A549 (cell line): ENCODE measurements at regions not wholly inside any gene's neighbourhood (a gene's known extent, or its start where the extent isn't known, plus 50 kb on each side); places are given as distances from the start of the nearest gene placed in this dataset.
A peak's percentile ranks its signal among the peaks of the same experiment; 100 is the strongest.

Source experiments
- ATAC-seq, 2 experiments: fragments of 200-7000 bp in 1 of 2; fragments of >200 bp in 1 of 2; cut with Nextera tagmentation in 1 of 2; cut with Tn5 transposase in 1 of 2; 3 replicates each; pipeline versions ENCODE4 v1.8.0 to v1.9.1; 2018 to 2020; ENCODE audit warnings: mild to moderate bottlenecking in 1 of 2, moderate library complexity in 1 of 2
- CTCF ChIA-PET: fragments of 300-600 bp; sonication (Branson Sonifier 250); formaldehyde crosslinking; extraction: SDS; loops from one replicate; lab custom pipeline; 2021; ENCODE audit warnings: antibody characterized with exemption, inconsistent platforms; lab: Yijun Ruan, JAX
- POLR2A ChIA-PET: fragments of 350-600 bp; formaldehyde crosslinking; extraction: SDS; loops from one replicate; lab custom pipeline; 2021; ENCODE audit warnings: antibody characterized with exemption, inconsistent platforms; lab: Yijun Ruan, JAX
- DNase-seq, 2 experiments: peaks; one replicate each; pipeline versions ENCODE4 v3.0.0 to v3.0.0-alpha.2; 2011 to 2016; ENCODE audit warnings: low read depth in 1 of 2, low spot score in 1 of 2
- FAIRE-seq: peaks from 2 replicates; lab custom pipeline; 2011; peaks lifted over from hg19 to GRCh38; lab: Jason Lieb, UNC
- H3K27ac ChIP-seq, 2 experiments: fragments of >200 bp; sonication (Bioruptor Twin); formaldehyde crosslinking; 3 replicates each; pipeline ENCODE4 v1.5.1; 2016 to 2017
- H3K4me1 ChIP-seq: fragments of >200 bp; sonication (Bioruptor Twin); formaldehyde crosslinking; 3 replicates; pipeline ENCODE4 v1.6.1; 2016
- H3K4me2 ChIP-seq: fragments of >200 bp; sonication (Bioruptor Twin); formaldehyde crosslinking; 3 replicates; pipeline ENCODE4 v1.6.1; 2016
- H3K4me3 ChIP-seq: fragments of >200 bp; sonication (Bioruptor Twin); formaldehyde crosslinking; 3 replicates; pipeline ENCODE4 v1.5.1; 2016
- H3K9me3 ChIP-seq: fragments of >200 bp; sonication (Bioruptor Twin); formaldehyde crosslinking; 3 replicates; pipeline ENCODE4 v1.6.1; 2016
- CHD2 ChIP-seq: fragments of 150-350 bp; IDR thresholded peaks from 2 replicates; pipeline ENCODE4 v1.6.1; 2014; ENCODE audit warnings: low read length; ENCODE audit not compliant: partially characterized antibody
- CHD4 ChIP-seq: fragments of 200-600 bp; sonication (generic); IDR thresholded peaks from 2 replicates; pipeline ENCODE4 v1.6.1; 2016; ENCODE audit warnings: antibody characterized with exemption, mild to moderate bottlenecking, borderline replicate concordance
- CTCF ChIP-seq: fragments of >200 bp; sonication (Bioruptor Twin); formaldehyde crosslinking; IDR thresholded peaks from 3 replicates; pipeline ENCODE4 v1.5.1; 2016
- EHF ChIP-seq: fragments of 250-450 bp; sonication (Bioruptor Pico); IDR thresholded peaks from 2 replicates; pipeline ENCODE4 v1.5.0; 2020; ENCODE audit warnings: mild to moderate bottlenecking
- ESRRA ChIP-seq: fragments of 150-350 bp; IDR thresholded peaks from 2 replicates; pipeline ENCODE4 v1.6.1; 2014; ENCODE audit warnings: mild to moderate bottlenecking, low read length, borderline replicate concordance
- FOSB ChIP-seq: fragments of 250-450 bp; sonication (Bioruptor Pico); IDR thresholded peaks from 2 replicates; pipeline ENCODE4 v1.5.0; 2020; ENCODE audit warnings: mild to moderate bottlenecking, moderate library complexity
- FOXS1 ChIP-seq: fragments of 250-450 bp; sonication (Bioruptor Pico); IDR thresholded peaks from 2 replicates; pipeline ENCODE4 v1.5.0; 2020; ENCODE audit warnings: mild to moderate bottlenecking, moderate library complexity
- HDAC2 ChIP-seq: fragments of 200-600 bp; sonication (generic); IDR thresholded peaks from 2 replicates; pipeline ENCODE4 v1.6.1; 2016
- HOXA7 ChIP-seq: fragments of 250-450 bp; sonication (Bioruptor Pico); IDR thresholded peaks from 2 replicates; pipeline ENCODE4 v1.5.0; 2020; ENCODE audit warnings: mild to moderate bottlenecking, moderate library complexity
- MAZ ChIP-seq: fragments of 150-350 bp; IDR thresholded peaks from 2 replicates; pipeline ENCODE4 v1.6.1; 2014; ENCODE audit warnings: antibody characterized with exemption, low read depth, low read length, borderline replicate concordance
- PHF8 ChIP-seq: fragments of 200-600 bp; sonication (generic); IDR thresholded peaks from 2 replicates; pipeline ENCODE4 v1.6.1; 2016; ENCODE audit warnings: low read depth, mild to moderate bottlenecking, antibody characterized with exemption, moderate library complexity, borderline replicate concordance
- POLR2A ChIP-seq: IDR thresholded peaks from 2 replicates; pipeline ENCODE4 v1.6.1; 2012; ENCODE audit warnings: mild to moderate bottlenecking, low read length
- POLR2AphosphoS2 ChIP-seq: conservative IDR thresholded peaks from 2 replicates; pipeline ENCODE4 v1.6.1; 2012; ENCODE audit warnings: low read length, improper control_type of control experiment, inconsistent platforms
- RARB ChIP-seq: fragments of 250-450 bp; sonication (Bioruptor Pico); IDR thresholded peaks from 2 replicates; pipeline ENCODE4 v1.8.0; 2021; ENCODE audit warnings: mild to moderate bottlenecking, moderate library complexity
- RCOR1 ChIP-seq: fragments of 150-350 bp; IDR thresholded peaks from 2 replicates; pipeline ENCODE4 v1.6.1; 2014; ENCODE audit warnings: antibody characterized with exemption, low read length, low read depth
- REST ChIP-seq: fragments of 200-600 bp; sonication (generic); IDR thresholded peaks from 2 replicates; pipeline ENCODE4 v1.6.1; 2016; ENCODE audit warnings: antibody characterized with exemption, mild to moderate bottlenecking, moderate library complexity
- RFX5 ChIP-seq: fragments of 450-650 bp; IDR thresholded peaks from 2 replicates; pipeline ENCODE4 v1.7.1; 2014; ENCODE audit warnings: antibody characterized with exemption, mild to moderate bottlenecking, moderate library complexity
- TP53 ChIP-seq: fragments of 250-450 bp; sonication (Bioruptor Pico); IDR thresholded peaks from 2 replicates; pipeline ENCODE4 v1.5.0; 2021; ENCODE audit warnings: mild to moderate bottlenecking, moderate library complexity
- ZC3H11A ChIP-seq: fragments of 450-650 bp; IDR thresholded peaks from 2 replicates; pipeline ENCODE4 v1.6.1; 2014; ENCODE audit warnings: antibody characterized with exemption, mild to moderate bottlenecking
- ZFP36 ChIP-seq: fragments of 450-650 bp; IDR thresholded peaks from 2 replicates; pipeline ENCODE4 v1.6.1; 2014; ENCODE audit warnings: borderline replicate concordance; ENCODE audit not compliant: partially characterized antibody
- ZSCAN20 ChIP-seq: fragments of 250-450 bp; sonication (Bioruptor Pico); IDR thresholded peaks from 2 replicates; pipeline ENCODE4 v1.8.0; 2022; ENCODE audit warnings: mild to moderate bottlenecking, moderate library complexity
- WGBS: methylation state at CpG from one replicate; pipeline ENCODE4 v1.1.6; 2017; ENCODE audit errors: missing lambda C conversion rate; 5-methylcytosine and 5-hydroxymethylcytosine counted together
- TF ChIP-seq, protein P1 (sequence below): fragments of 250-450 bp; sonication (Bioruptor Pico); IDR thresholded peaks from 2 replicates; pipeline ENCODE4 v1.5.0; 2021; ENCODE audit warnings: mild to moderate bottlenecking, moderate library complexity, borderline replicate concordance

GRCh38 chr2:181304011-181304844 is 153.0 kb upstream of the ITGA4 start:
- Histone ChIP-seq H3K27ac (no peak overlapping the region), H3K4me1 (0 out of 3 replicates have a peak, but pooled peaks cover 6% of the 10 kb centered on the region), H3K4me2 (no peak overlapping the region), H3K9me3 (no peaks in the 10 kb centered on the region), H3K4me3 (no peak overlapping the region)
- TF ChIP-seq HOXA7 (CRISPR knock-in tag): no peak
- no peak for TF ChIP-seq CTCF
- 39% methylated on average over 5 of the region's 5 CpGs for WGBS
- POLR2A ChIA-PET: no interaction called here
- CTCF ChIA-PET: no interaction called here
- no peak for DNase-seq
- no peak for ATAC-seq
- FAIRE-seq: no peak

- no peak for TF ChIP-seq FOXS1 (CRISPR knock-in tag)
- no peak for TF ChIP-seq RARB
- TF ChIP-seq HDAC2: no peak
- TF ChIP-seq TP53 (CRISPR knock-in tag): no peak
- TF ChIP-seq POLR2A: no peak
- TF ChIP-seq PHF8: no peak
- no peak for TF ChIP-seq REST
- TF ChIP-seq CTCF: no peak
- TF ChIP-seq HOXA7 (CRISPR knock-in tag): no peak
- Histone ChIP-seq H3K4me1 (0 out of 3 replicates have a peak, but pooled peaks cover 6% of the 10 kb centered on the region), H3K4me2 (no peak overlapping the region), H3K27ac (no peak overlapping the region), H3K9me3 (no peaks in the 10 kb centered on the region), H3K4me3 (no peak overlapping the region)
- CTCF ChIA-PET: no interaction called here
- no peak for FAIRE-seq
- ATAC-seq: no peak
- WGBS: 52% methylated on average over 5 of the region's 6 CpGs
- POLR2A ChIA-PET: no interaction called here
- no peak for DNase-seq
Observed at GRCh38 chr2:181305301-181306123, 151.7 kb upstream of the ITGA4 start.

GRCh38 chr2:181306785-181307184 is 150.4 kb upstream of the ITGA4 start:
- DNase-seq (no peak), ATAC-seq (no peak), FAIRE-seq (no peak)
- Histone ChIP-seq H3K4me1 (0 out of 3 replicates have a peak, but pooled peaks cover 6% of the 10 kb centered on the region), H3K9me3 (no peaks in the 10 kb centered on the region), H3K4me2 (peak overlapping the region; percentile 30; the same call in 2 of the 3 replicates), H3K4me3 (no peak overlapping the region), H3K27ac (no peak overlapping the region)
- ChIA-PET POLR2A (no interaction called here), CTCF (interaction anchor here (0.8 kb wide), 1 partner anchor 13 kb away, joined by 3 read pairs; no protein-coding TSS in a partner anchor)
- TF ChIP-seq ZFP36 (no peak), EHF (CRISPR knock-in tag) (no peak), RFX5 (no peak), POLR2AphosphoS2 (no peak), FOSB (no peak), FOXS1 (CRISPR knock-in tag) (no peak), CHD2 (no peak), CHD4 (no peak), HOXA7 (CRISPR knock-in tag) (no peak), ESRRA (no peak), HDAC2 (no peak), RCOR1 (no peak), ZC3H11A (no peak), MAZ (no peak), ZSCAN20 (CRISPR knock-in tag) (no peak)
- TF ChIP-seq, protein P1, sequence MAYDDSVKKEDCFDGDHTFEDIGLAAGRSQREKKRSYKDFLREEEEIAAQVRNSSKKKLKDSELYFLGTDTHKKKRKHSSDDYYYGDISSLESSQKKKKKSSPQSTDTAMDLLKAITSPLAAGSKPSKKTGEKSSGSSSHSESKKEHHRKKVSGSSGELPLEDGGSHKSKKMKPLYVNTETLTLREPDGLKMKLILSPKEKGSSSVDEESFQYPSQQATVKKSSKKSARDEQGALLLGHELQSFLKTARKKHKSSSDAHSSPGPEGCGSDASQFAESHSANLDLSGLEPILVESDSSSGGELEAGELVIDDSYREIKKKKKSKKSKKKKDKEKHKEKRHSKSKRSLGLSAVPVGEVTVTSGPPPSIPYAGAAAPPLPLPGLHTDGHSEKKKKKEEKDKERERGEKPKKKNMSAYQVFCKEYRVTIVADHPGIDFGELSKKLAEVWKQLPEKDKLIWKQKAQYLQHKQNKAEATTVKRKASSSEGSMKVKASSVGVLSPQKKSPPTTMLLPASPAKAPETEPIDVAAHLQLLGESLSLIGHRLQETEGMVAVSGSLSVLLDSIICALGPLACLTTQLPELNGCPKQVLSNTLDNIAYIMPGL (CRISPR knock-in tag): no peak
